ENCODE measurements at regions not wholly inside any gene's neighbourhood (a gene's known extent, or its start where the extent isn't known, plus 50 kb on each side); places are given as distances from the start of the nearest gene placed in this dataset.

DNA sequence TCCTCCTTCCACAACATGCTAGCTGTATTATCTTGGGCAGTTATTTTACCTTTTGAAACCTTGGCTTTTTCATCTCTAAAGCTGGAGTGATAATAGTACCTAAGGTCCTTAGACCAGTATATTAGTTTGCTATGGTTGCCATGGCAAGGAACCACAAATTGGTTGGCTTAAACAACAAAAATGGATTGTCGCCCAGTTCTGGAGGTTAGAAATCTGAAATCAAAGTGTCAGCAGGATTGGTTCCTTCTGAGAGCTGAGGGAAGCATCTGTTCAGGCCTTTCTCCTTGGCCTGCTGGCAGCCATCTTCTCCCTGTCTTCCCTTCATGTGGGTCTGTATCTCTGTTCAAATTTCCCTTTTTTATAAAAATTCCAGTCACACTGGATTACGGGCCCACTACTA, 55.5 kb upstream of the SLC35F4 start:
- TF ChIP-seq SIN3A (IDR thresholded peaks at IDR 0.05; ENCODE audit: borderline replicate concordance, insufficient read depth, low read depth, low read length): no peak
- TF ChIP-seq, protein P1, sequence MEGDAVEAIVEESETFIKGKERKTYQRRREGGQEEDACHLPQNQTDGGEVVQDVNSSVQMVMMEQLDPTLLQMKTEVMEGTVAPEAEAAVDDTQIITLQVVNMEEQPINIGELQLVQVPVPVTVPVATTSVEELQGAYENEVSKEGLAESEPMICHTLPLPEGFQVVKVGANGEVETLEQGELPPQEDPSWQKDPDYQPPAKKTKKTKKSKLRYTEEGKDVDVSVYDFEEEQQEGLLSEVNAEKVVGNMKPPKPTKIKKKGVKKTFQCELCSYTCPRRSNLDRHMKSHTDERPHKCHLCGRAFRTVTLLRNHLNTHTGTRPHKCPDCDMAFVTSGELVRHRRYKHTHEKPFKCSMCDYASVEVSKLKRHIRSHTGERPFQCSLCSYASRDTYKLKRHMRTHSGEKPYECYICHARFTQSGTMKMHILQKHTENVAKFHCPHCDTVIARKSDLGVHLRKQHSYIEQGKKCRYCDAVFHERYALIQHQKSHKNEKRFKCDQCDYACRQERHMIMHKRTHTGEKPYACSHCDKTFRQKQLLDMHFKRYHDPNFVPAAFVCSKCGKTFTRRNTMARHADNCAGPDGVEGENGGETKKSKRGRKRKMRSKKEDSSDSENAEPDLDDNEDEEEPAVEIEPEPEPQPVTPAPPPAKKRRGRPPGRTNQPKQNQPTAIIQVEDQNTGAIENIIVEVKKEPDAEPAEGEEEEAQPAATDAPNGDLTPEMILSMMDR (IDR thresholded peaks at IDR 0.05): no peak
- TF ChIP-seq POLR2AphosphoS5 (IDR thresholded peaks at IDR 0.05; ENCODE audit: low read depth, low read length): no peak
- TF ChIP-seq, protein P2, sequence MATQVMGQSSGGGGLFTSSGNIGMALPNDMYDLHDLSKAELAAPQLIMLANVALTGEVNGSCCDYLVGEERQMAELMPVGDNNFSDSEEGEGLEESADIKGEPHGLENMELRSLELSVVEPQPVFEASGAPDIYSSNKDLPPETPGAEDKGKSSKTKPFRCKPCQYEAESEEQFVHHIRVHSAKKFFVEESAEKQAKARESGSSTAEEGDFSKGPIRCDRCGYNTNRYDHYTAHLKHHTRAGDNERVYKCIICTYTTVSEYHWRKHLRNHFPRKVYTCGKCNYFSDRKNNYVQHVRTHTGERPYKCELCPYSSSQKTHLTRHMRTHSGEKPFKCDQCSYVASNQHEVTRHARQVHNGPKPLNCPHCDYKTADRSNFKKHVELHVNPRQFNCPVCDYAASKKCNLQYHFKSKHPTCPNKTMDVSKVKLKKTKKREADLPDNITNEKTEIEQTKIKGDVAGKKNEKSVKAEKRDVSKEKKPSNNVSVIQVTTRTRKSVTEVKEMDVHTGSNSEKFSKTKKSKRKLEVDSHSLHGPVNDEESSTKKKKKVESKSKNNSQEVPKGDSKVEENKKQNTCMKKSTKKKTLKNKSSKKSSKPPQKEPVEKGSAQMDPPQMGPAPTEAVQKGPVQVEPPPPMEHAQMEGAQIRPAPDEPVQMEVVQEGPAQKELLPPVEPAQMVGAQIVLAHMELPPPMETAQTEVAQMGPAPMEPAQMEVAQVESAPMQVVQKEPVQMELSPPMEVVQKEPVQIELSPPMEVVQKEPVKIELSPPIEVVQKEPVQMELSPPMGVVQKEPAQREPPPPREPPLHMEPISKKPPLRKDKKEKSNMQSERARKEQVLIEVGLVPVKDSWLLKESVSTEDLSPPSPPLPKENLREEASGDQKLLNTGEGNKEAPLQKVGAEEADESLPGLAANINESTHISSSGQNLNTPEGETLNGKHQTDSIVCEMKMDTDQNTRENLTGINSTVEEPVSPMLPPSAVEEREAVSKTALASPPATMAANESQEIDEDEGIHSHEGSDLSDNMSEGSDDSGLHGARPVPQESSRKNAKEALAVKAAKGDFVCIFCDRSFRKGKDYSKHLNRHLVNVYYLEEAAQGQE (IDR thresholded peaks at IDR 0.05; ENCODE audit: insufficient read depth in 1 of 2, low read depth in 2 of 2, low read length in 1 of 2): no peak
- TF ChIP-seq TCF7L2 (IDR thresholded peaks at IDR 0.05; ENCODE audit: low read depth, low read length): no peak

Measured in Panc1 (cell line).